DMS 273 (cell line): ENCODE measurements at regions not wholly inside any gene's neighbourhood (a gene's known extent, or its start where the extent isn't known, plus 50 kb on each side); places are given as distances from the start of the nearest gene placed in this dataset.
"Not testable (repeated sequence)": the region's sequence is repeated elsewhere in the genome, so short reads cannot be mapped to it uniquely, and the experiment has no call there.

Experiments
- DNase-seq: peaks from one replicate; lab custom pipeline; 2025; ENCODE audit not compliant: unreplicated experiment; lab: John Stamatoyannopoulos, UW

- no peak for DNase-seq
These were observed 51.1 kb upstream of the EGFL7 start for GRCh38 chr9:136611606-136612005.

DNA sequence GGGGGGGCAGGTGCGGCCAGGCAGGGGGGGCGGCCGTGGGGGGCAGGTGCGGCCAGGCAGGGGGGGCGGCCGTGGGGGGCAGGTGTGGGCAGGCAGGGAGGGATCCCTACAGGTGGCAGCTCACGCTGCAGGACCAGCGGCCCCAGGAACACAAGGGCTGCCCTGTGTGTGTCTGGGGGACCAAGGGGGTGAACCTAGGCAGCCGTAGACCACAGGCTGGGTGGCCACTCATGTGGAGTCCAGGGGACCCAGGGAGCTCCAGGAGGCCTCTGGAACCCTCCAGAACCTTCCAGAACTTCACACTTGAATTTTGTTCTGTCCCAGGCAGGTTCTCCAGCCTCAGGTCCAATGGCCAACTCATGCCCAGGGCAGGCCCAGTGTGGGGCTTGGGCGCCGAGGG, 51.6 kb upstream of the EGFL7 start:
- DNase-seq: no peak

DNA sequence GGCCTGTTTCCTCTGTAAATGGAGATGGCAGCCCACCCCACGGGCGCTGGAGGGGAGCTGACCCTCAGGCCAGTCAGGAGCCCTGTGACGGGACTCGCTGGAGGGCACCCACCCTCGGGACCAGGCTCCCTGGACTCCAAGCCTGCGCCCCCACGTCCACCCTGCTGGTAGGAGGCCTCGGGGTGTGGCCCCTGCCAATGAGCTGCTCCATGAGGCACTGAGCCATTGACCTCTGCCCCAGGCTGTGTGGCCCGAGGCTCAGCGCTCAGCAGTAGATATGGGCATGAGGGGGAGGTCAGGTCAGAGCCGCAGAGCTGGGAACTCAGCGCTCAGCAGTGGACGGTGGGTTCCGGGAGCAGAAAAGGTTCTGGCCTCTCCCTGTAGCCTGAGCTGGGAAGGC, 52.3 kb upstream of the EGFL7 start:
- no peak for DNase-seq

DNA sequence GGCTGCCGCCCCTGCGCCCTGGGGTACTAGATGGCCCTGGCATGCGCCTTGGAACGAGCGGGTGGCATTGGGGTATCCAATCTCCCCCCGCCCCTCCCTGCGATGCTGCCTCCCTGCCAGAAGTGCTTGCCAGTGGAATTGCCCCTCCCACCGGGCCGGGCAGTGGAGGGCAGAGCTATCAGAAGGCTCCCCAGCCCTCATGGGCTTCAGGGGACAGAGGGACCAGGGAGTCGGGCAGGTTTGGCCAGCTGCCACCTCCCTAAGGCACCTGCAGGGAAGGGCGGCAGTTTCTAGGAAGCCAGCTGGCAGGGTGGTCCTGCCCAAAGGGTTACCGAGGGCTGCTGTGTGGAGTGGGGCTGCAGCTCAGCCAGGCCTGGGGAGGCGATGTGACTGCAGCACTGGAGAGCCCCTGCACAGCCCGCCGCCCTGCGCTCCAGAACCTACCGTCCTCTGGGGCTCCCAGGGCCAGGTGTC, 52.8 kb upstream of the EGFL7 start:
- DNase-seq: peak; percentile 53

DNA sequence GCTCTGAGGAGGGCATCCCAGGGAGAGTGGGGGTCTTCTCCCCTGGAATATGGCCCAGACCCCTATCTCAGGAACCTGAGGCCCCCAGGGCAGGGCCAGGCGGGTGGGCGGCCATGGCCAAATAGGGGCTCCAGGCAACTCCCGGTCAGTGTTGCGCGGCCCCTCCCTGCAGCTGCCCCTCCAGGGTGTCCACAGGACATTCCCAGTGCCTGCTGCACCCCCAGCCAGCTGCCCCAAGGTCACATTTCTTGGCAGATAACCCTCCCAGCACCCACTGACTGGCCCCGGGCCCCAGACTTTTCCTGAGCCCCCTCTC, 53.6 kb upstream of the EGFL7 start:
- DNase-seq: no peak

GRCh38 chr9:136608348-136609159, 54.2 kb upstream of the EGFL7 start:
- DNase-seq: peak; percentile 45

- DNase-seq: no peak
These were observed 55.3 kb upstream of the EGFL7 start for GRCh38 chr9:136607334-136607919.

DNA sequence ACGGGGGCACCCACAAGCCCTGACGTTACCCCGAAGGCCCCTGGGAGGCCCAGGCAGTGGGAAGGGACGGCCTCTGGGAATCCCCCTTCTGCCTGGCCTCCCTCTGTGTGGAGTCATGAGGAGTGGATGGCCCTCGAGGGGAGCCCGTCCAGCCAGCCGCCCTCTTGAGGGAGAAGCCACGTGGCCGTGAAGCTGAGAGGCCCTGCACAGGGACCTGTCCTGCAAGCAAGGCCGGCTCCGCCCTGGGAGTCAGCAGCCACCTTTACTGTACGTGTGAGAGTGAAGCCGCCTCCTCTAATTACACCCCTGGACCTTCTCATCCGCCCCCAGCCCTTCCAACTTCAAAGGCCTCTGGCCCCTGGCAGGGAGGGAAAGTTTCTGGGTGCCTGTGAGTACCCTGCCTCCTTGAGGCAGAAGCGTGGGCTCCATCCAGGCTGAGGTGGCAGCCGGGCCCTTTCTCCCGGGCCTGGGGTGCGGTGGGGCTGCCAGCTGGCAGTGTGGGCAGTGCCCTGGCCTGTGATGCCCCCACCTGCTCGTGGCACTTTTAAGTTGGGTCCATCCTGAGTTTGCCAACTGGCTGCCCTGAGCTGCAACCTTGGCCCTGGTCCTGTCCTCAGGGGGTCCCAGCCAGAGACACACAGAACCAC, 55.9 kb upstream of the EGFL7 start:
- no peak for DNase-seq

DNA sequence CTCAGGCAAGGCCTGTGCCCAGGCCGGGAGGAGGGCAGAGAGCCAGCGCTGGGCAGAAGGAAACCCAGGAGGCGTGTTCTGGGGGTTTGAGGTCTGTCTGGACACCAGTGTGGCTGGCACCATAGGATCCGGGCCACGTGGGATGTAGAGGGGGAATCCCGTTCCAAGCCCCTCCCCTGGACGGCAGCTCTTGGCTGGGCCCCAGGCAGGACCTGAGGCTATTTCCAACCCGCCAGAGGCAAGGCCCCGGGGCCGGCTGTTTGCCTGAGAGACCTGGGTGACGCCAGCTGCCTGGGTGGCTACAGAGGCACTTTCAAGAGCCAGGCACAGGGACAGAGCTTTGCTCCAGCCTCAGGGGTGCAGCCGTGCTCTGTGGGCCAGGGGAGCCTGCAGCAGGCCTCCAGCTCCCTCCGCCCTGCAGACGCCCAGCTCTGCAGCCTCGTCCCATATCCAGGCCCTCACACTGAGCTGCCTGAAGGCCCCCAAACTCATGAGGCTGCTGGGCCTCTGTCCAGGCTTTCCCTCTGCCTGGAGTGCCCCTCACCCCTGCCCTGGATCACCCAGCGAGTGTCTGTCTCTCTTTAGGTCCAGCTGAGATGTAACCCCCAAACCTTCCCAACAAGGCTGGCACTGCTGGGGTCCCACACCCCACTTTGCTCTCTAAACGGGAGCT, 56.6 kb upstream of the EGFL7 start:
- DNase-seq: peak; percentile 65

GRCh38 chr9:136604823-136605525, 57.7 kb upstream of the EGFL7 start:
- DNase-seq: no peak

GRCh38 chr9:136603901-136604814, 58.3 kb upstream of the NOTCH1 start:
- no peak for DNase-seq

GRCh38 chr9:136603216-136603615, 57.4 kb upstream of the NOTCH1 start:
- DNase-seq: no peak

- DNase-seq: peak; percentile 68
These were observed 56.5 kb upstream of the NOTCH1 start for GRCh38 chr9:136602193-136602885.

DNA sequence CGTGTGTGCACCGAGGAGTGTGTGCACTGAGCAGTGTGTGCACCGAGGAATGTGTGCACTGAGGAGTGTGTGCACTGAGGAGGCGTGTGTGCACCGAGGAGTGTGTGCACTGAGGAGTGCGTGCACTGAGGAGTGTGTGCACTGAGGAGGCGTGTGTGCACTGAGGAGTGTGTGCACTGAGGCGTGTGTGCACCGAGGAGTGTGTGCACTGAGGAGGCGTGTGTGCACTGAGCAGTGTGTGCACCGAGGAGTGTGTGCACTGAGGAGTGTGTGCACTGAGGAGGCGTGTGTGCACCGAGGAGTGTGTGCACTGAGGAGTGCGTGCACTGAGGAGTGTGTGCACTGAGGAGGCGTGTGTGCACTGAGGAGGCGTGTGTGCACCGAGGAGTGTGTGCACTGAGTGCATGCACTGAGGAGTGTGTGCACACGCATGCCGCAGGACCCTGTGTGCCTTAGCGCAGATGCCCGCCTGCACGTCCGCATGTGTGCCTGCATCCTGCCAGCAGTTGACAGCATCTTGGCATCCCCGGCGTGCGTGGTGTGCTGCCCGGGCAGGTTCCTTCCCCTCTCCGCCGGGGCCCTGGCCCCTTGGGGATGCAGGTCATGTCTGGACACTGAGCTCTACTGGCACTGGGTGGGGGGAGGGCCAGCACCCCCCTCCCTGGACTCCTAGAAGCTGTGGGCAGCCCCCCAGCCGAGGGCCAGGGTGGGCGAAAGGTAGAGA, 55.6 kb upstream of the NOTCH1 start:
- DNase-seq: peak; percentile 59

- no peak for DNase-seq
These were observed 54.2 kb upstream of the NOTCH1 start for GRCh38 chr9:136599811-136600660.

DNA sequence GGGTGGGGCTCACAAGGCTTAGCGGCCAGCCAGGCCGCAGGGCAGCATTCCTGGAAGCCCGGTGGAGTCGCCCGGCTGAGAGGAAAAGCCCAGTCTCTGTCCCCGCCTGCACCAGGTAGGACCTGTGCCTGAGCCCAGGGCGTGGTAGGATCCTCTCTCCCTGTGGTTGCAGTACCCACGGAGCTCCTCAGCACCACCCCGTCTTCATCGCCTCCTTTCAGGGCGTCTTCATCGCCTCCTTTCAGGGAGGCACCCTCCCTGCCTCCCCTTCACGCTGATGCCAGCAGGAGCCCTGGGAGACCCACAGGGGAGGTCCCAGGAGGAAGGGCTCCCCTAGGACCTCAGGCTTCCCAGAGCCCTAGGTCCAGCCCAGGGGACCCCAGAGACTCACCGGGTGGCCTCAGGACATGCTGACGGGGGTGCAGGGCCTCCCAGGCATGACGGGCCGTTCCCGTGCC, 53.3 kb upstream of the NOTCH1 start:
- no peak for DNase-seq

GRCh38 chr9:136598390-136599073, 52.7 kb upstream of the NOTCH1 start:
- not testable (repeated sequence) for DNase-seq
